H9 (cell line): ENCODE measurements at regions not wholly inside any gene's neighbourhood (a gene's known extent, or its start where the extent isn't known, plus 50 kb on each side); places are given as distances from the start of the nearest gene placed in this dataset.

ENCODE experiments used
- DNase-seq: peaks from one replicate; pipeline ENCODE4 v3.0.0-alpha.2; 2017
- H2AFZ ChIP-seq: one replicate; pipeline ENCODE4 v1.6.1; 2013; ENCODE audit warnings: mild to moderate bottlenecking, low read length, control low read depth, moderate library complexity
- H2AK5ac ChIP-seq: 2 replicates; pipeline ENCODE4 v1.6.1; 2013; ENCODE audit warnings: low read length, control low read depth, mixed read lengths; ENCODE audit not compliant: insufficient read length
- H2BK120ac ChIP-seq: one replicate; pipeline ENCODE4 v1.6.1; 2013; ENCODE audit warnings: low read depth, mild to moderate bottlenecking, low read length, control low read depth, inconsistent platforms; ENCODE audit not compliant: poor library complexity, severe bottlenecking
- H2BK12ac ChIP-seq: 2 replicates; pipeline ENCODE4 v1.6.1; 2013; ENCODE audit warnings: low read length, control low read depth, mixed read lengths, low read depth; ENCODE audit not compliant: insufficient read length
- H2BK15ac ChIP-seq: 2 replicates; pipeline ENCODE4 v1.6.1; 2013; ENCODE audit warnings: low read depth, low read length, control low read depth
- H2BK20ac ChIP-seq: one replicate; pipeline ENCODE4 v1.6.1; 2013; ENCODE audit warnings: low read depth, mild to moderate bottlenecking, low read length, control low read depth, inconsistent platforms; ENCODE audit not compliant: poor library complexity, severe bottlenecking
- H2BK5ac ChIP-seq: 2 replicates; pipeline ENCODE4 v1.6.1; 2013; ENCODE audit warnings: low read length, control low read depth, mixed read lengths; ENCODE audit not compliant: insufficient read length
- H3K14ac ChIP-seq: 2 replicates; pipeline ENCODE4 v1.6.1; 2013; ENCODE audit warnings: low read length, control low read depth; ENCODE audit not compliant: insufficient read depth
- H3K18ac ChIP-seq: 2 replicates; pipeline ENCODE4 v1.6.1; 2013; ENCODE audit warnings: low read depth, mild to moderate bottlenecking, mixed read lengths, low read length, control low read depth; ENCODE audit not compliant: insufficient read length
- H3K23ac ChIP-seq: 2 replicates; pipeline ENCODE4 v1.6.1; 2013; ENCODE audit warnings: low read length, control low read depth, mixed read lengths, low read depth; ENCODE audit not compliant: insufficient read length
- H3K23me2 ChIP-seq: 2 replicates; pipeline ENCODE4 v1.6.1; 2013; ENCODE audit warnings: low read depth, mild to moderate bottlenecking, mixed read lengths, low read length, control low read depth; ENCODE audit not compliant: insufficient read length, poor library complexity, severe bottlenecking
- H3K27ac ChIP-seq: 2 replicates; pipeline ENCODE4 v1.5.1; 2013; ENCODE audit warnings: low read length, control low read depth, mixed read lengths, low read depth; ENCODE audit not compliant: insufficient read length
- H3K27me3 ChIP-seq: 2 replicates; pipeline ENCODE4 v1.6.1; 2013; ENCODE audit warnings: low read length, control low read depth, inconsistent platforms; ENCODE audit not compliant: insufficient read depth
- H3K4ac ChIP-seq: 2 replicates; pipeline ENCODE4 v1.6.1; 2013; ENCODE audit warnings: low read depth, mild to moderate bottlenecking, control low read depth, inconsistent platforms, low read length, moderate library complexity
- H3K4me1 ChIP-seq: 2 replicates; pipeline ENCODE4 v1.6.1; 2013; ENCODE audit warnings: low read length, control low read depth, inconsistent platforms; ENCODE audit not compliant: insufficient read depth
- H3K4me2 ChIP-seq: 2 replicates; pipeline ENCODE4 v1.6.1; 2013; ENCODE audit warnings: low read length, control low read depth, mixed read lengths; ENCODE audit not compliant: insufficient read length, insufficient read depth
- H3K56ac ChIP-seq: 2 replicates; pipeline ENCODE4 v1.6.1; 2013; ENCODE audit warnings: low read depth, mild to moderate bottlenecking, mixed read lengths, low read length, control low read depth; ENCODE audit not compliant: insufficient read length
- H3K79me1 ChIP-seq: 2 replicates; pipeline ENCODE4 v1.6.1; 2013; ENCODE audit warnings: low read depth, mild to moderate bottlenecking, moderate library complexity, low read length, control low read depth, inconsistent platforms; ENCODE audit not compliant: insufficient read depth, poor library complexity, severe bottlenecking
- H3K79me2 ChIP-seq: 2 replicates; pipeline ENCODE4 v1.6.1; 2013; ENCODE audit warnings: low read length, control low read depth, inconsistent platforms; ENCODE audit not compliant: insufficient read depth
- H3K9ac ChIP-seq: 2 replicates; pipeline ENCODE4 v1.6.1; 2013; ENCODE audit warnings: low read length, control low read depth, mixed read lengths; ENCODE audit not compliant: insufficient read length; ENCODE audit errors: extremely low read depth
- H3K9me3 ChIP-seq: one replicate; pipeline ENCODE4 v1.6.1; 2013; ENCODE audit warnings: low read depth, low read length, inconsistent platforms; ENCODE audit not compliant: control insufficient read depth
- H3T11ph ChIP-seq: one replicate; pipeline ENCODE4 v1.6.1; 2013; ENCODE audit warnings: mild to moderate bottlenecking, low read length, control low read depth, inconsistent platforms
- H4K20me1 ChIP-seq: one replicate; pipeline ENCODE4 v1.6.1; 2013; ENCODE audit not compliant: control insufficient read depth, insufficient read length, insufficient read depth
- H4K5ac ChIP-seq: 2 replicates; pipeline ENCODE4 v1.6.1; 2013; ENCODE audit warnings: low read depth, mild to moderate bottlenecking, mixed read lengths, low read length, control low read depth; ENCODE audit not compliant: insufficient read length
- H4K8ac ChIP-seq: replicated peaks from 2 replicates; pipeline ENCODE4 v1.6.1; 2013; ENCODE audit warnings: low read length, control low read depth, mixed read lengths, low read depth; ENCODE audit not compliant: insufficient read length
- H4K91ac ChIP-seq: 2 replicates; pipeline ENCODE4 v1.6.1; 2013; ENCODE audit warnings: low read depth, mild to moderate bottlenecking, moderate library complexity, mixed read lengths, low read length, control low read depth; ENCODE audit not compliant: insufficient read length
- H3K27ac Mint-ChIP-seq, 3 experiments: 2 replicates in 2 of 3; 3 replicates in 1 of 3; pipeline ENCODE4 v1.8.0; 2020 to 2021; ENCODE audit warnings: mixed read lengths in 3 of 3, mild to moderate bottlenecking in 1 of 3, moderate library complexity in 1 of 3
- H3K27me3 Mint-ChIP-seq: 2 replicates; pipeline ENCODE4 v1.8.0; 2021; ENCODE audit warnings: low read depth, mild to moderate bottlenecking, moderate library complexity, mixed read lengths
- H3K36me3 Mint-ChIP-seq, 3 experiments: 2 replicates in 2 of 3; 3 replicates in 1 of 3; pipeline ENCODE4 v1.8.0; 2020 to 2021; ENCODE audit warnings: low read depth in 3 of 3, mixed read lengths in 3 of 3; ENCODE audit not compliant: insufficient read depth in 1 of 3
- H3K4me1 Mint-ChIP-seq, 2 experiments: 2 replicates each; pipeline ENCODE4 v1.8.0; 2020; ENCODE audit warnings: mixed read lengths in 2 of 2
- H3K4me3 Mint-ChIP-seq, 2 experiments: 2 replicates in 1 of 2; 3 replicates in 1 of 2; pipeline ENCODE4 v1.8.0; 2020 to 2021; ENCODE audit warnings: mild to moderate bottlenecking in 2 of 2, mixed read lengths in 2 of 2, moderate library complexity in 1 of 2
- H3K9me3 Mint-ChIP-seq, 2 experiments: 2 replicates in 1 of 2; 3 replicates in 1 of 2; pipeline ENCODE4 v1.8.0; 2020; ENCODE audit warnings: mild to moderate bottlenecking in 2 of 2, mixed read lengths in 2 of 2, moderate library complexity in 1 of 2
- WGBS: extraction: QIAGEN DNeasy Blood & Tissue Kit; methylation state at CpG from one replicate; pipeline ENCODE4 v1.1.7; 2013; ENCODE audit warnings: missing lambda C conversion rate, low lambda C conversion rate, mixed read lengths; ENCODE audit not compliant: insufficient read length; ENCODE audit errors: extremely low coverage; 5-methylcytosine and 5-hydroxymethylcytosine counted together
- TF ChIP-seq, protein P1 (sequence below): fragments of 200-600 bp; sonication (generic); conservative IDR thresholded peaks from 3 replicates; pipeline ENCODE4 v1.8.0; 2021; ENCODE audit warnings: antibody characterized with exemption, mild to moderate bottlenecking

DNA sequence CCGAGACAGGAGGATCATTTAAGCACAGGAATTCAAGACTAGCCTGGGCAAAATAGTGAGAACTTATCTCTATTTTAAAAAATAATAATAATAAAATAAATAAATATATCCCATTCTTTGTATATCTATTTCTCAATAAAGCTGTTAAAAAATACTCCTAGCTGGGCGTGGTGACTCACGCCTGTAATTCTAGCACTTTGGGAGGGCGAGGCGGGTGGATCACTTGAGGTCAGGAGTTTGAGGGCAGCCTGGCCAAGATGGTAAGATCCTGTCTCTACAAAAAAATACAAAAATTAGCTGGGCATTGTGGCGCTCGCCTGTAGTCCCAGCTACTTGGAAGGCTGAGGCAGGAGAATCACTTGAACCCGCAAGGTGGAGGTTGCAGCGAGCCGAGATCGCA lies 75.7 kb upstream of the TBX3 start:
- H2BK120ac ChIP-seq = no peak overlapping the region
- TF ChIP-seq, protein P1, sequence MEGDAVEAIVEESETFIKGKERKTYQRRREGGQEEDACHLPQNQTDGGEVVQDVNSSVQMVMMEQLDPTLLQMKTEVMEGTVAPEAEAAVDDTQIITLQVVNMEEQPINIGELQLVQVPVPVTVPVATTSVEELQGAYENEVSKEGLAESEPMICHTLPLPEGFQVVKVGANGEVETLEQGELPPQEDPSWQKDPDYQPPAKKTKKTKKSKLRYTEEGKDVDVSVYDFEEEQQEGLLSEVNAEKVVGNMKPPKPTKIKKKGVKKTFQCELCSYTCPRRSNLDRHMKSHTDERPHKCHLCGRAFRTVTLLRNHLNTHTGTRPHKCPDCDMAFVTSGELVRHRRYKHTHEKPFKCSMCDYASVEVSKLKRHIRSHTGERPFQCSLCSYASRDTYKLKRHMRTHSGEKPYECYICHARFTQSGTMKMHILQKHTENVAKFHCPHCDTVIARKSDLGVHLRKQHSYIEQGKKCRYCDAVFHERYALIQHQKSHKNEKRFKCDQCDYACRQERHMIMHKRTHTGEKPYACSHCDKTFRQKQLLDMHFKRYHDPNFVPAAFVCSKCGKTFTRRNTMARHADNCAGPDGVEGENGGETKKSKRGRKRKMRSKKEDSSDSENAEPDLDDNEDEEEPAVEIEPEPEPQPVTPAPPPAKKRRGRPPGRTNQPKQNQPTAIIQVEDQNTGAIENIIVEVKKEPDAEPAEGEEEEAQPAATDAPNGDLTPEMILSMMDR = no peak
- Mint-ChIP-seq H3K4me3 (no peak overlapping the region), H3K27ac (no peak overlapping the region), H3K27me3 (no peaks in the 10 kb centered on the region), H3K9me3 (no peaks in the 10 kb centered on the region), H3K4me1 (peaks cover 8 to 10% of the 10 kb centered on the region in 2 experiments), H3K36me3 (no peaks in the 10 kb centered on the region)
- H2AK5ac ChIP-seq = no peak overlapping the region
- H3K18ac ChIP-seq = no peak overlapping the region
- H2BK12ac ChIP-seq = no peak overlapping the region
- H2BK5ac ChIP-seq = no peak overlapping the region
- H3K4ac ChIP-seq = no peak overlapping the region
- H3K9me3 ChIP-seq = no peaks in the 10 kb centered on the region
- H3K4me2 ChIP-seq = no peak overlapping the region
- H3K23me2 ChIP-seq = no peaks in the 10 kb centered on the region
- DNase-seq = no peak
- no peak overlapping the region for H3K27ac ChIP-seq
- no peaks in the 10 kb centered on the region; the same call in 1 of the 2 replicates for H3K79me2 ChIP-seq
- H3K56ac ChIP-seq = no peak overlapping the region
- H3K27me3 ChIP-seq = no peaks in the 10 kb centered on the region
- H2BK20ac ChIP-seq = no peak overlapping the region
- H4K5ac ChIP-seq = no peak overlapping the region
- H3K14ac ChIP-seq = no peak overlapping the region
- no peaks in the 10 kb centered on the region for H3K79me1 ChIP-seq
- no peak overlapping the region for H2AFZ ChIP-seq
- H3K23ac ChIP-seq = no peak overlapping the region
- H4K8ac ChIP-seq = no peak overlapping the region
- no peak overlapping the region for H3T11ph ChIP-seq
- no peaks in the 10 kb centered on the region for H3K4me1 ChIP-seq
- H2BK15ac ChIP-seq = no peak overlapping the region
- no CpG with 5 or more reads among the region's 11 CpGs for WGBS
- H4K91ac ChIP-seq = no peak overlapping the region
- H3K9ac ChIP-seq = no peak overlapping the region
- no peaks in the 10 kb centered on the region for H4K20me1 ChIP-seq
